ENCODE measurements at regions not wholly inside any gene's neighbourhood (a gene's known extent, or its start where the extent isn't known, plus 50 kb on each side); places are given as distances from the start of the nearest gene placed in this dataset.

- no peak for TF ChIP-seq POLR2AphosphoS5 (IDR thresholded peaks at IDR 0.05)
- no peak for TF ChIP-seq CTCF (IDR thresholded peaks at IDR 0.05)
These were observed 151.4 kb downstream of the ZNF518B start for GRCh38 chr4:10305816-10306215.

Data from prostate gland (tissue), 2 donors.